ENCODE measurements at regions not wholly inside any gene's neighbourhood (a gene's known extent, or its start where the extent isn't known, plus 50 kb on each side); places are given as distances from the start of the nearest gene placed in this dataset.

DNA sequence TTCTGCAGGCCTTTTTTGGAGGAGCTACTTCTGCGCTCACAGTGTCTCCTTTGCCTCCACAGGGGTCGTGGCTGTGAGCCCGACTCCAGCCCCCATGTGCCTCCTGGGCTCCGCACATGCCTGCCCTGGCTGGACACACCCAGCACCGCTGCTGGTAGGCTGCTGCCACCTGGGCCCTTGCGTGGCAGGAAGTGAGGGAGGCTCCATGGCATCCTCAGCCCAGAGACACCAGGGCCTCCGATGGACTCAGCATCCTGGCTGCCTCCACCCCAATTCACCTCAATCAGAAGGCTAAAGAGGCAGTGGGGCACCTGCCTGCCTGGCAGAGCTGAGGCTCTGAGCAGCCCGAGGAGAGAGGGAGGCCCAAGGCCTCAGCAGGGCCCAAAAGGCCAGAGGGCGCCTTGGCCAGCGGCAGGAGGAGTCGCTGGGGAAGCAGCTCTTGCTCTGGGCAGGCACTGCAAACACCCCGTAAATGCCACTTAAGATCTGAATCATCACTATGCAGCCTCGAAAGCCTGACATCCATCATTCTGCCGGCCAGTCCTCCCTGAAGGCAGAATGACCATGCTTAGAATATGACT lies 68.3 kb upstream of the OTOS start:
- no peak for DNase-seq (ENCODE audit: low read depth in 2 of 2)

DNA sequence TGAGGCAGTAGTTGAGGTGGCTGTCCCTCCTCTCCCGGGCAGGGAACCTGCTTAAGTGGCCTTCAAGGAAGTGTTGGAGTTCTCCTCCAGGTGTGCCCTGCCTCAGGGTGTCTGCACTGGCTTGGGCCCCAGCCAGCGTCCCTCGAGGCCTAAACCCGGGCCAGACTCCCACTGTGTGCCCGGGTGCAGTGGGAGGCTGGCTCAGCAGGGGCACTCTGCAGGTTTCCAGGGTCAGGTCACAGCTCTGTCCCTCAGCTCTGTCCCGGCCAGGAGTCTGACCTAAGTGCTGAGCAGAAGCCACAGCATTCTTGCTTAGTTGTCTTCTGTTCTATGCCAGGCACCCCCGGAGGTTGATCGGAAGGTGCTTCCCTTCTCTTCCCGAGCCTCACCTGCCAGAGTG lies 69.0 kb upstream of the OTOS start:
- DNase-seq (ENCODE audit: low read depth in 2 of 2), result no peak

DNA sequence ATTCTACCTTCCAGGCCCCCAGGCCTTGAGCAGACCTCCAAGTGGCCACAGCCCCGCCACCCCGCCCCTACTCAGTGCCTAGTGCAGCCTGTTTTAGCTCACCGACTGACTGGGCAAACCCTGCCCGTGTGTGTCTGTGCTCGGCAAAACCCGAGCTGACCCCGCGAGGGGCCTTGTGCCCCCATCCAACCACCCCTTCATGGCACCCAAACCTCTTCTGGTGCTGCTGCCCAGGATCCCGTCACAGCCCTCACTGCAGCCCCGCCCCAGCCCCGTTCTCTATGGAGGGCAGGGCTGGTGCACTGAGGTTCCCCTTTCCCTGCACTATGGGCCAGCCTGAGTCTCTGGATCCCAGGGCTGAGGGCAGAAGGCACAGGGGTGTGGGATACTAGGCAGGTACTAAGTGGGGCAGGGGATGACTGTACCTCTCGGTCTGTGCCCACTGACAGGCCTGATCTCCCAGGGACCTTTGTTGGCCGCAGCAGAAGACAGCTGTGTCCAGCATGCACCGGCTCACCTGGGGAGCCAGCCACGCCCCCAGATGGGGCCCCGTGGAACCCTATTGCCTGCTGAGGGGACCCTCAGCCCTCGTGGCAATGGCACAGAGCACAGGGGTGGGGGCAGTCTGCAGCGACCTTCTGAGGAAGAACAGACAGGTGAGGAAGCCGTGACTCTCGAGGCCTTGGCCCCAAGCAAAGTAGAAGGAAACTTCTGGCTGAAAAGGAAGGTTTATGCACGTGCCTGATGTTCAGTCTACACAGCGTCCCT lies 69.9 kb upstream of the OTOS start:
- no peak for DNase-seq (ENCODE audit: low read depth in 2 of 2)

DNA sequence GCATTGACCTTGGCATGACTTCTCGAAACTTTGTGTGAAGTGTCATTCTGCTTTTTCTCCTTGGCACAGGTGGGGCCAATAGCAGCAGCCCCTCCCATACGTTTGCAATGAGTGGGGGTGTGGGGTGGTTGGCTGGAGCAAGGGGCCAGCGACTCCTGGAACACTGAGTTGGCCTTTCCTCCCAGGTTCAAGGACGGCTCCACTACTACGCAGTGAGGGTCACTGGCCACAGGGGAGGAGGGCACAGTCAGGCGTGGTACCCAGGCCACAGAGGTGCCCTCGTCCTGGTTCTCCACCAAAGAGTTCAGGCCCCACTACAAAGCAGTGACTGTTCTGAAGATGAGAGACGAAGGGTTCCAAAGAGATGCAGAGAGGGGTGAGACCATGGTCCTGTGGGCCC lies 70.6 kb upstream of the OTOS start:
- DNase-seq (ENCODE audit: low read depth in 2 of 2), result no peak

DNA sequence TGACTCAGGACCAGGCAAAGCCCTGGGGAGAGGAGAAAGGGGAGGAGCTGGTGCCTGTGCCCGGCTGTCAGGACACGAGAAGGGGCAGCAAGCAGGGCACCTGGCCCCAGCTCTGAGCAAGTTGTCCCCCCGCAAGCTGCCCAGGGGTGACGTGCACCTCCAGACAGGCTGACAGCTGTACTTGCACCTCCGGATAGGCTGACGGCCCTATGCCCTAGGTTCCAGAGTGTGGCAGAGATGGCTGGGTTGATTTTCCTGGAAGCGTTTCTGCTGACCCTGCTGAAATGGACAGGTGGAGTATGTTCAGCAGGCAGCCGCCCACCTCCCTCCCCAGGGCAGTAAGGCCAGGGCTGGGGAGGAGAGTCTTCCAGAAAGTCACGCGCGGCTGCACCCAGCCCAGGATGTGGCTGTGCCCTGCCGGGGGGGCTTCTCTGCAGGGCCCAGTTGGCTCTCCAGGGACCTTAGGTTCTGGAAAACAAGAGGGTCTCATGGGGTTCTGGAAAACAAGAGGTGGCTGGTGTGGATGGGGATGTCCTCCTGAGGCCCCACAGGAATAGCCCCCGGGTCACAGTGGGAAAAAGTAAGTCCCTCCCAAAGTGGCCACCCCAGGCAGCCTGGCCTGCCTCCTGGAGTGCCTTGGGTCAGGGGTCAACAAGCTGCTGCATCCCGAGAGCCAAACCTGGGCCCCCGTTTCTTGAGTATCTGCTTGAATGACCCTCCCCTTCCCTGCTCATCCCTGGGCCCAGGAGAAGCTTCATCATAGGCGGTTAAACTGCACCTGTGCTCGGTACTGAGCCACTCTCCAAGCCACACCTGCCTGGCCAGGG lies 71.4 kb upstream of the OTOS start:
- DNase-seq (ENCODE audit: low read depth in 2 of 2), result no peak

DNA sequence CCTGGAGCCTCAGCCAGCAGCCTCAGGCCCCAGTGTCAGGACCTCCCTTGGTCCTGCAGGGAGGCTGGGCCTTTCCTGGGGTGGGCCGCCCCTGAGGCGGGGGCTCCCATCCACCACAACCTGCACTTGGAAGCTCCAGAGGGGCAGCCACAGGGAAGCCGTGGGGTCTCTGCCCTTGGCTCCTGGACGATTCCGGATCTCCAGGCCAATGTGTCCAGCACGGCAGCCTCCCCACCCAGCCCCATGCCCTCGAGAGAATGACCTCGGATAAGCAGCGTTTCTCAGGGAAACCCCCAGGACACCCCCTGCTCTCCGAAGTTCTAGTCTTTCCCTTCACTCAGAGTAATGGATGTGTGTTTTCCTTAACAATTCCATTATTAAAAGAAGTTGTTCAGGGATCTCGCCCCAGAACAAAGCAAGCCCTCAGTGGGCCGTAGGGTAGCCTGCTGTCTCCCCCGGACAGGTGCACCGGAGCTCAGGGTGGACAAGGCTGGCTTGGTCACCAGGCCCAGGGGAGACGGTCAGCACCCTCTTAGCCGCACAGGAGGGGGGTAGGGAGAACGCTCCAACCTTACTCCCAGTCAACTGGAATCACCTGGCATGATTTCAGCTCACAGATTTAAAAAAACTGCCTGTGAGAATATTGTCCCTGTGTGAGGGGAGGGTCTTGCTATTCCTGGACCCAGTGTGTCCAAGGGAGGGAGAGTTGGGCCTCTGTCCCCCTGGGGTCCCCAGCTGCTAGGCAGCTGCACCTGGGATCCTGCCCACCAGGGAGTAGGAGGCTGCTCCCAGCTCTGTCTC lies 72.2 kb upstream of the OTOS start:
- no peak for DNase-seq (ENCODE audit: low read depth in 2 of 2)

DNA sequence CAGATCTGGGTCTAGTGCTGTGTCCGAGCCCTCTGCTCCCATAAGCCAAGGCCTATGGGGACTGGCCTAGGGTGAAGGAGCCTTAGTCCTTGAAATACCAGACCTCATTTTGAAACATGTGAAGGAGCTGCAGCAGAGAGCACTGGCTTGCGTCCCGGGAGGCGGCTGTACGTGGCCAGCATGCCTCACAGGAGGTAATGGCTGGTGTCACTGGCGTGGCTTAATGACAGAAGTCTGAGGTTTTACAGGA lies 72.7 kb upstream of the OTOS start:
- DNase-seq (ENCODE audit: low read depth in 2 of 2), result no peak

DNA sequence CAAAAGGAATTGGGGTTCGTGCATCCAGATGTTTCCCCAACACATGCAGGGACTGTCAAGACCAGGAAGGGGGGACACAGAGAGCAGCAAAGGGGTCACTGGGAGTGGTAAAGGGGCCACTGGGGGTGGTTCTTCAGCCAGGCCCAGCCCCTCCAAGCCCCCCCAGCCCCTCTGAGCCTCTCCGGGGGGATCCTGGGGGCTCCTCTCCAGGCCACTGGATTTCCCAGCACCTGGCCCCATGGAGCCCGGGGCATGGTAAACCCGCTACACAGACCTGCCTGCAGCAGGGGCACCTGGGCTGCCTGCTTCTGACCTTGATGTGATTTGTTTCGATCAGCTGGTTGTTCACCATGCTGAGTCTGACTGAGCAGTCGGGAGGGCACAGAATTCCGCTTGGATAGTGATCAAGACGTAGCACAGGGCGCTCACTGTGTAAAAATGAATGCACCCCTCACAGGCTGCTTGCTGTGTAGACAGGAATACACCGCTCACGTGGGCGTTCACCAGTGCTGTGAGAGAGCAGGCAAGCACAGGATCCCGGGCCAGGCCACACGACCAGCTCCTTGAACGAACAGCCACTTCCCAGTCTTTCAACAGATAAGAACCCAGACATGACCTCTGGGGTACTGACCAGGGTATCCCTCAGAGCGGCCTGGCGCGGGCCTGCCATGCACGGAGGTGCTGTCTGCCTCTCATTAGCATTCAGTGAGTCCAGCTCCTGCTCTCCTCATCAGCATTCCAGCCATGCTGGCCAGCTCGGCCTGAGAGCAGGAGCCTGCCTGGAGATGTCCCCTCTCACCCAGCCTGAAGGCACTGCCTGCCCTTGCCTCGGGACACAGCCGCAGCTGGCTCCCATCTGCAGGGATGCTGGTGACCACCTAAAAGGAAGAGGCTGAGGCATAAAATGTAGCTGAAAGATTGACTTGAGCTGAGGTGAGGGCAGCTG lies 73.3 kb upstream of the OTOS start:
- no peak for DNase-seq (ENCODE audit: low read depth in 2 of 2)

DNA sequence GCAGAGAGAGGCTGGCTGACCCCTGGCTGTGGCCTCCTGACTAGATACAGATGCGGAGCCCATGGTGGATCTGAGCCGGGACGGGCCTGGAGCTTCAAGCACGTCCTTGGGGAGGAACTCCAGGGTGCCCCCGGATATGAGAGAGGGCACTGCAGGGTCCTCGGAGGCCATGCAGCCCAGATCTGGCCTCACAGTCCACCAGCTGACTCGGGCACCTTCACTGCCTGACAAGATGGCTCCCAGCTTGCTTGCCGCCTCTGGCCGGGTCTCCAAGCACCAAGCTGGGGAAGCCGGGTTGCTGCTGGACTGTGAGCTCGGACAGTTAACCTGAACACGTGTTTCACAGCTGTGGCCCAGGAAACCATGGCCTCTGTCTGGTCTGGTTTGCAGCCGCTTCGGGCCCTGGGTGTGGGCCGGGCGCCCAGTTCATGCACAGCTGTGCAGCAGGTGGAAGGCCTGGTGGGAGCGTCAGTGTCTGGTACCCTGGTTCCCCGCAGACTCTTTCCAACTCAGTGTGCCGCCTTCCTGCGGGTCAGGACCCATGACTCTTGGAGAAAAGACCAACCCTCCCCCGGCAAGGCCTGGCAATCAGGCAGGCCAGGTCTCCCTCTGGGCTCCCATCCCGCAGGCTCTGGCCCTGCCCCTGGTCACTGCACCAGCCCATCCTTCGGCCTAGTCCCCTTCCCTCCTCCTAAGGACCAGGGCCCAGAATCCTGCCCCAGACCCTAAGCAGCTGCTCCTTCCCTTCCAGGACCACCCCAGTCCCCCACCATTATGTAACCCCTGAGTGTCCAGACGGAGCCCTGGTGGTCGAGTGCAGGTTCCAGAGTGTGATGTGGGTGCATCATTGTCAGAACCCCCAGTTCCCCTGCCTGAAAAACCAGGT lies 74.6 kb upstream of the OTOS start:
- DNase-seq (ENCODE audit: low read depth in 2 of 2), result no peak

DNA sequence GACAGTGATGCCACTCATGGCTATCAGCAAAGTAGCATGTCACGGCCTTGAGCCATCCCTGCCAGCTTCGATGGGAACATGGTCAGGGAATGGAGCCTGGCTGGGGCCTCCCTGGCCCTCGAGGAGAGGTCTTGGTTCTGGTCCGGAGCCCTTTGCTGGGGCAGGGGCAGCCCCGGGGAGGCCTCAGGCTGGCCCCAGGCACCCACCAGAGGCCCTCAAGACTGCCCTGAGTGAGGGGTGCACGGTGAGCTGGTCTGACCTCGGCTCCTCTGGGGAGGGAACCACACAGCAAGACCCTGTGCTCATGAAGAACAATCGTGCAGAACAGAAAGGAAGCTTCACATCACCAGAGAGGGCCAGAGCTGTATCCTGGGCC lies 75.2 kb upstream of the OTOS start:
- no peak for DNase-seq (ENCODE audit: low read depth in 2 of 2)

DNA sequence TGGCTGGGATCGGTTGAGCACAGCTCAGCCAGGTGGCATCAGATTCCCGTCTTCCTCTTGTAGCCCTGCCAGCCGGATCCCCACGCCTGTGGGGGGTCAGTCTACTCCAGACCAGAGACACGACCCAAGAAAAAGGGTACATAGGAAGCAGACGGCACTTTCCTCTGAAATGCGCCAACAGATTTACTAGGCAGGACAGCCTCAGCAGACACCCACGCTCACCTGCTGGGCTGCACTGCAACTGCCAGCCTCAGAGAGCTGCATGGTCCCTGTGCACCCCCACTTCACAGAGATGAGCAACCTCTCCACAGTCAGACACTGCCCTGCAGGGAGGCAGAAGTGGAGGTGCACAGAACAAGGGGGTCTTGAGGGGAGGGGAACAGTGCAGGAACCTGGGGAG lies 75.7 kb upstream of the OTOS start:
- DNase-seq (ENCODE audit: low read depth in 2 of 2), result no peak

DNA sequence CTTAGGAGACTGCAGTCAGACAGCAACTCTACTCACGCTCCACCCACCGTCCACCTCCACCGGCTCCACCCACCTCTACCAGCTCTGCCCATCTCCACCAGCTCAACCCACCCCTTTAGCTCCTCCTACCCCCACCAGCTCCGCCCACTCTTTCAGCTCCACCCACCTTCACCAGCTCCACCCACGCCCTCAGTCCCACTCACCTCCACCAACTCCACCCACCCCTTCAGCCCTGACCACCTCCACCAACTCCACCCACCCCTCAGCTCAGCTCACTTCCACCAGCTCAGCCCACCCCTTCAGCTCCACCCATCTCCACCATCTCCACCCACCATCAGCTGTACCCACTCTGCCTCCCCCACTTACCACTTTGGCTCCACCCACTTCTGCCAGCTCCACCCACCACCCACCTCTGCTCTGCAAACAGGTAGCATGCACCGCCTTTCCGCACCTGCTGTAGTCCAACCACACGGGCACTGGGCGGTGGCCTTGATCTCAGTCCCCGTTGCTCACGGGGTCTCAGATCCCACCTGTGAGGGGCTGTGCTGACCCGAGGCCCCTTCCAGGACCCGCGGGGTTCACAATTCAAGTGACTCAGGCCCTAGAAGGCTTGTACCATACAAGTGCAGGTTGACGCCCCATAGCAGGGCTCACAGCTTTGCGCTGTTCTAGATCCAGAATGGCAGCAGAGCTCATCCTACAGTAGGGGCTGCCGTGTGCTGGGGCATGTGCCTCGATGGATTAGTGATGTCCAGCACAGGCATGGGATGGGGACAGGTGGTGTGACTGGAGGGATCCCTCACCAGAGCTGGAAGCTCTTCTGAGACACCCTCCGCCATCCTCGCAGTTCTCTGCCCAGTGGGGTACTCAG lies 77.2 kb upstream of the OTOS start:
- DNase-seq (ENCODE audit: low read depth in 2 of 2), result no peak

DNA sequence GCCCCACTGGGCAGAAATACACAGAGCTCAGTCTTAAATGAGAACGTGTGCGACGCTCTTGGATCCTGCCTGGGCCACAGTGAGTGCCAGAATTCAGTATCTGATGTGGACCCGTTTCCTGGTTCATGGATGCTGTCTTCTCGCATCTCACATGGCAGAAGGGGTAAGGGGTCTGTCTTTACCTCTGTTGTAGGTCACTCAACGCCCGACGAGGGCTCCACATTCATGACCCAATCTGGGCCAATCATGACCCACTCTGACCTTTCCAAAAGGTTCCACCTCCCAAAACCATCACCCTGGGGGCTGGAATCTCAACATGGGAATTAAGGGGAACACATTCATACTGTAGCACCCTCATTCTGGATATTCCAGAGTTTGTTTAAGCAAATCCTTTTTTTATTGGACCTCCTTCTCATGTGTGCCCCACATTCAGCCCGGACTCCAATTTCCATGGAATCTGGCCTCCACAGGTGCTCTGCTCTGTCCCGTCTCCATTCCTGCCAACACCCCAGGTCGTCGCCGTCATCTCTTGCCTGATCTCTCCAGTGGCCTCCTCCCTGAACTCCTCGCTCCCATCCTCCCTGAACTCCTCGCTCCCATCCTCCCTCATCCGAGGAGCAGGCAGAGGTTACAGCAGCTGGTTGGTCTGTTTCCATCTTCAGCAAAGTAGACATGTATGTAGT lies 78.9 kb upstream of the OTOS start:
- DNase-seq (ENCODE audit: low read depth in 2 of 2), result no peak

DNA sequence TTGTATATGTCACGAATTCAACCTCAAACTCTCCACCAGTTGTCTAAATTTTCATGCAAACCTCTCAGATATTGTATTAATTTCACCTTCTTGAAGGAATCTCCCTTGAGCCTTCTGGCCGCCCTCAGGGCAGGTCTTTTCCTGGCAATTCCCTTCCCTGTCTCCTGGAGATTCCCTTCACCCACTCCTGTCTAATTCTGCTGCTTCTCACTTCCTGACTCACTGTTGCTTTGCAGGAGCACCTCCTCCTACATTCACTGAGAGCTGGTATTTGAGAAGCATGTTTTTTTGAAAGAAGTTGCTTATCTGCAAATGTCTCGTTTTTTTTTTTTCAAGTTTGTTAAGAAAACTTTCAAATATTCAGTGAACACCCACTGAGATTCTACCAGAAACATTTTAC lies 79.9 kb upstream of the OTOS start:
- DNase-seq (ENCODE audit: low read depth in 2 of 2), result no peak

DNA sequence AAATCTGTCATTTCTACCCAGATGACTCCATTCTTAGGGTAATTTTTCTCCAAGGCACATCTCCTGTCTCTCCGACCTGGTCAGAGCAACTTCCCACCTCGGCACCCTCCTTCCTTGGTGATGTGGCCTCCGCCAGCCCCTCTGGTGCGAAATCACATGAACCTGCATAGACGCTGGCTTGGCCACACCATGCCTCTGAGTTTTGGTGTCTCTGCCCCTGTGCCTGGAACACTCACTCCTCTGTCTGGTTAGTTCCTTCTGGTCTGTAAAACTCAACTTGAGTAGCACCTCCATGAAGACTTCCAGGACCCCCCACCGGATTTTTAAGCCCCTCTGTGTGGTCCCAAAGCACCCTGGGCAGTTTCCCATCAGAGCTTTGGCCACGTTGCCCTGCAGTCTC lies 83.2 kb upstream of the OTOS start:
- DNase-seq (ENCODE audit: low read depth in 2 of 2), result no peak

DNA sequence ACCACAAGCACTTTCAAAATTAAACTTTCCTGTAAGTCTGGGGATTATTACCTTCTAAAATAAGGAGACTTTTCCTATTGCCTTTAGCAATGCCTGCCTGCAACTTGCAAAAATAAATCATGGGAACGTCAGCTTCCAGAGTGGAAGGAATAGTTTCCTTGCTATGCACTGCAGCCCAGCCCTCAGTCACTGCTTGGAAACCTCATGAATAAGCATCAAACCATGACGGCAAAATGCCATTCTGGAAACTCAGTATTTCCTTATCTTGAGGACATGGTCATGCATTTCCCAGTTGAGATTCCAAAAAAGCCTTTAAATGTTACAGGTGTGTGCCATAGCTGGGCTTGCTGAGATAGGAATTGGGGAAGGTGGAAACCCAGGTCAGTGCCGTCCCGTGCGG lies 84.2 kb upstream of the OTOS start:
- no peak for DNase-seq (ENCODE audit: low read depth in 2 of 2)

DNA sequence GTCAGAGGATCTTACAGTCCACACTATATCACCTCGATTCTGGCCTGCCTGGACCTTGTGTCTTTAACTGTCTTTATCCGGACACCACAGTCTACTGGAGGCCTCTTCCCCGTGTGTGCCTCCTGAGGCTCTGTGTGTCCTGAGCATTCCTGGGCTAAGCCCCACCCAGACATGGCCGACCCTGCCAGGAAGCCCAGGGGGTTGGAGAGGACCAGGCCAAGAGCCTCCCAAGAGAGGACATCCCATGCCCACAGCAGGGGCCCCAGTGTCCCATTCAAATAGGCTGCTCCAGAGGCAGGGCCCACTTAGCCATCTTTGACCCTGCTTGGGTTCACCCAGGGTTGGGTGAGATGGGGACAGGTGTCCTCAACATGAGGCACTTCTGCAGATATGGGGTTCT lies 84.7 kb upstream of the OTOS start:
- DNase-seq (ENCODE audit: low read depth in 2 of 2), result no peak

DNA sequence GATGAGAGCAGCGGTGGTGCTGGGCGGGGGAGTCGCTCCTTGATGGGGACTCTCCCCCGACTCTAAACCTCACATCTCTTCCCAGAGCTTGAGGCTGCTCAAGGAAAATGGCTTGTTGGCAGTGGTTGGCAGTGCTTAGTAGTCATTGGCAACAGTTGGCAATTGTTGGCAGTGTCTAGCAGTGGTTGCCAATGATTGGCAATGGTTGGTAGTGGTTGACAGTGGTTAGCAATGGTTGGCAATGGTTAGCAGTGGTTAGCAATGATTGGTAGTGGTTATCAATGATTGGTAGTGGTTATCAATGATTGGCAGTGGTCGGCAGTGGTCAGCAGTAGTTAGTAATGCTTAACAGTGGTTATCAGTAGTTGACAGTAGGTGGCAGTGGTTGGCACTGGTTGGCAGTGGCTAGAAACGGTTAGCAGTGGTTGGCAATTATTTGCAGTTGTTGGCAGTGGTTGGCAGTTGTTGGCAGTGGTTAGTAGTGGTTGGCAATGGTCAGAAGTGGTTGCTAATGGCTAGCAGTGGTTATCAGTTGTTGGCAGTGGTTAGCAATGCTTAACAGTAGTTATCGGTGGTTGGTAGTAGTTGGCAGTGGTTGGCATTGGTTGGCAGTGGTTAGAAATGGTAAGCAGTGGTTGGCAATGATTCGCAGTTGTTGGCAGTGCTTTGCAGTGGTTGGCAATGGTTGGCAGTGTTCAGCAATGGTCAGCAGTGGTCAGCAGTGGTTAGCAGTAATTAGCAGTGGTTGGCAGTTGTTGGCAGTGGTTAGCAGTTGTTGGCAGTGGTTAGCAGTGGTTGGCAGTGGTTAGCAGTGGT lies 85.4 kb upstream of the OTOS start:
- DNase-seq (ENCODE audit: low read depth in 2 of 2), result no peak

All from stimulated activated CD8-positive, alpha-beta memory T cell treated with anti-CD3 and anti-CD28 coated beads, Interleukin-2, amount 100 ng/mL, for 1 hour (primary cell).